BJ (cell line): ENCODE measurements at regions not wholly inside any gene's neighbourhood (a gene's known extent, or its start where the extent isn't known, plus 50 kb on each side); places are given as distances from the start of the nearest gene placed in this dataset.
A peak's percentile ranks its signal among the peaks of the same experiment; 100 is the strongest.

Experiments
- CTCF ChIA-PET: fragments of 350-600 bp; formaldehyde crosslinking; extraction: SDS; loops from one replicate; lab custom pipeline; 2021; ENCODE audit warnings: antibody characterized with exemption, inconsistent platforms; lab: Yijun Ruan, JAX
- POLR2A ChIA-PET: fragments of 300-600 bp; sonication (Branson Sonifier 250); formaldehyde crosslinking; extraction: SDS; loops from one replicate; lab custom pipeline; 2021; ENCODE audit warnings: antibody characterized with exemption; lab: Charles Lee
- DNase-seq: peaks from one replicate; pipeline ENCODE4 v3.0.0-alpha.2; 2011; ENCODE audit warnings: low read depth
- H3K27me3 ChIP-seq: 2 replicates; pipeline ENCODE4 v1.6.0; 2011; ENCODE audit warnings: low read length; ENCODE audit not compliant: control insufficient read depth, insufficient read depth
- H3K36me3 ChIP-seq: 2 replicates; pipeline ENCODE4 v1.5.1; 2011; ENCODE audit warnings: low read length; ENCODE audit not compliant: control insufficient read depth, insufficient read depth
- H3K4me3 ChIP-seq: 2 replicates; pipeline ENCODE4 v1.5.1; 2011; ENCODE audit warnings: low read depth, mild to moderate bottlenecking, control low read depth, low read length
- CTCF ChIP-seq: IDR thresholded peaks from 2 replicates; pipeline ENCODE4 v1.5.1; 2011; ENCODE audit warnings: low read depth, mild to moderate bottlenecking, control low read depth, inconsistent platforms, low read length, moderate library complexity; ENCODE audit not compliant: insufficient read depth

- Histone ChIP-seq H3K36me3 (no peaks in the 10 kb centered on the region), H3K4me3 (no peak overlapping the region), H3K27me3 (no peaks in the 10 kb centered on the region)
- ChIA-PET CTCF (interaction anchor here (0.6 kb wide), 1 partner anchor 316 kb away, joined by 3 read pairs; the partner anchor contains the start of gene NR2F1), POLR2A (no interaction called here)
- DNase-seq, result no peak
- TF ChIP-seq CTCF, result peak; percentile 33
These were observed 157.7 kb upstream of the POU5F2 start for GRCh38 chr5:93899026-93899600.

- DNase-seq, result no peak
These were observed 153.4 kb upstream of the POU5F2 start for GRCh38 chr5:93894601-93895354.

GRCh38 chr5:93893075-93893474 lies 151.7 kb upstream of the POU5F2 start:
- DNase-seq, result no peak
- H3K36me3 ChIP-seq, result no peaks in the 10 kb centered on the region
- H3K4me3 ChIP-seq, result no peak overlapping the region
- H3K27me3 ChIP-seq, result no peaks in the 10 kb centered on the region
- ChIA-PET POLR2A (no interaction called here), CTCF (interaction anchor here (0.8 to 1.8 kb wide), 2 partner anchors 15 kb away, joined by 4 to 7 read pairs; no protein-coding TSS in a partner anchor)
- TF ChIP-seq CTCF, result no peak

More at GRCh38 chr5:93894601-93895354, 153.4 kb upstream of the POU5F2 start:
- no peaks in the 10 kb centered on the region for H3K27me3 ChIP-seq
- peak; percentile 59 for TF ChIP-seq CTCF
- no peak overlapping the region for H3K4me3 ChIP-seq
- POLR2A ChIA-PET, result no interaction called here
- CTCF ChIA-PET, result interaction anchor here (0.6 to 1.8 kb wide), 3 partner anchors 13 to 1013 kb away, joined by 3 to 7 read pairs (median 4); no protein-coding TSS in a partner anchor
- no peaks in the 10 kb centered on the region for H3K36me3 ChIP-seq

- no peak for DNase-seq
- POLR2A ChIA-PET, result no interaction called here
- Histone ChIP-seq H3K4me3 (no peak overlapping the region), H3K36me3 (no peaks in the 10 kb centered on the region), H3K27me3 (no peaks in the 10 kb centered on the region)
- CTCF ChIA-PET, result interaction anchor here (0.5 kb wide), 1 partner anchor 85 kb away, joined by 3 read pairs; no protein-coding TSS in a partner anchor
- no peak for TF ChIP-seq CTCF
These were observed 151.1 kb upstream of the POU5F2 start for GRCh38 chr5:93892481-93892880.
